ENCODE measurements at regions not wholly inside any gene's neighbourhood (a gene's known extent, or its start where the extent isn't known, plus 50 kb on each side); places are given as distances from the start of the nearest gene placed in this dataset.
"Not testable (repeated sequence)": the region's sequence is repeated elsewhere in the genome, so short reads cannot be mapped to it uniquely, and the experiment has no call there.

GRCh38 chr6:13874191-13874549 is 50.6 kb upstream of the RNF182 start:
- no peak for DNase-seq (ENCODE audit: low read depth)

DNA sequence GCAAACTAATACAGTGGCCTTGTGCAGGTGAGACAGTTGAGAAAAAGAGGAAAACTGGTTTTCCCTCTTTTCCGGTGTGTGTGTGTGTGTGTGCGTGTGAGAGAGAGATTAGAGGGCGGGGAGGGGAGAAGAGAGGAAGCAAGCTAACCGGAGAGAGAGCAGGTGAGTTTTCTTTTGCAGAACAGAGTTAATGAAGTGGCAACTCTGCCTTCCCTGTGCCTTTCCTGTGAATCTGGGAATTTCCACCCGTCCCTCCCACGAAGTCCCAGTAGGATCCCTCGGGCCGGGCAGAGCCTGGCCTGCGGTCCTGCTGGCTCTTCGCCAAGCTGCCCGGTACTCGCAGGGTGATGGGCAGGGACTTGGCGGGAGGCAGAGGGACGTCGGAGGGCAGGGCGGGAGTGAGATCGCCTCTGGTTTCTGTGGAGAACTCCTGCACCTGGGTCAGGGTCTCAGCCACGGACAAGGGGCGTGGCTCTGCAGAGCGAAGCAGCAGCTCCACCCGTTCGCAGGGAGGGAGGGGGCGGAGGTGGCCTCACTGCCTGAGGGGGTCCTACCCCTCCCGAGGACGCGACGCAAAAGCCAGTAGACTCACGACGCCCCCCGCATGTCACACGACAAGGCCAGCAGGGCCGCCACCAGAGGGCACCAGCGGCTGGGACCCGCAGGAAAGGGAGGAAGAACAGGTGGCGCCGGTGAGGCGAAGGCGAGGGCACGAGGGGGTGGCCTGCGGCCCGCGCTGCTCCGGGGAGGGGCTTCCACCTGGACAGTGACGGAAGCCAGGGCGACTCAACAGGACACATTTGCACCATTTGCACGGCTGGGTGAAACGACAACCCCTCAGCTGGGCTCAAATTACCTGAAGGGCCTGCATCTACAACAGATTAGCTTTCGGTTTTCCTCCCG is 51.2 kb upstream of the RNF182 start:
- peak; percentile 58 for DNase-seq (ENCODE audit: low read depth)

DNA sequence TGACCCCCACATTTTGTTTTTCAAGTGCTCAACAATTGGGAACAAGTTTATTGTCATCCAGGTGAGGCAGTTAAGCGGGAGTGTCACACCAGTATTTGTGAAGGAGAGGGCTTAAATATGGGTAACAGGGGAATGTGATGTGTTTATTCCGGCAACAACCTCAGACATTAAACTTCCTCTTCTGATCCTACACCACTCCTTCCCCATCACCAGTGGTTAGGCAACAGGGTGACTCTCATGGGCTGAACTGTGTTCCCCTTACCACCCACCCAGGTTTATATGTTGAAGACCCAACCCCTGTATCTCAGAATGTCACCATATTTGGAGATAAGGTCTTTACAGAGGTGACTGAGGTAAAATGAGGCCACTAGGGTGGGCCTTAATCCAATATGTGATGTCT is 52.1 kb upstream of the RNF182 start:
- DNase-seq (ENCODE audit: low read depth), result no peak

GRCh38 chr6:13872006-13872405 is 52.7 kb upstream of the RNF182 start:
- DNase-seq (ENCODE audit: low read depth), result not testable (repeated sequence)

GRCh38 chr6:13870214-13870830 is 54.4 kb upstream of the RNF182 start:
- no peak for DNase-seq (ENCODE audit: low read depth)

GRCh38 chr6:13868236-13868635 is 53.9 kb upstream of the MCUR1 start:
- DNase-seq (ENCODE audit: low read depth), result no peak

DNA sequence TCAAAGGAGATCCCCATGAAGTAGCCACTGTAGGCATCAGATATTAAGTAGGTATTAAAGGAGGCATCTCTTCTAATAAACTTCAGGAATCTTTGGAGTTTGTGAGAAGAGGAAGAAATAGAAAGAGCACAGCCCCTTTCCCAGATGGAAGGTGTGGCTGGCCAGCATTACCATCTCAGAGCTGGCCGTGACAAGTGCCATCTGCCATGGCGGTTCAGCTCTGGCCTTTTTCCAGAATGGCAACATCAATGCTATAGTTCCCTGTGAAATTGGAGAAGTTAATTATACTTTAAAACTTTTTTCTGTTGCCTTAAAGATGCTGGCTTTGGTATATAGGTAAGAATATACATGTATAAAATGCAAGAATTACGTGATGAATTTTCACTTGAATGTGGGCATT is 51.9 kb upstream of the MCUR1 start:
- DNase-seq (ENCODE audit: low read depth), result no peak

- DNase-seq (ENCODE audit: low read depth), result no peak
These were observed 50.8 kb upstream of the MCUR1 start for GRCh38 chr6:13865141-13865540.

DNA sequence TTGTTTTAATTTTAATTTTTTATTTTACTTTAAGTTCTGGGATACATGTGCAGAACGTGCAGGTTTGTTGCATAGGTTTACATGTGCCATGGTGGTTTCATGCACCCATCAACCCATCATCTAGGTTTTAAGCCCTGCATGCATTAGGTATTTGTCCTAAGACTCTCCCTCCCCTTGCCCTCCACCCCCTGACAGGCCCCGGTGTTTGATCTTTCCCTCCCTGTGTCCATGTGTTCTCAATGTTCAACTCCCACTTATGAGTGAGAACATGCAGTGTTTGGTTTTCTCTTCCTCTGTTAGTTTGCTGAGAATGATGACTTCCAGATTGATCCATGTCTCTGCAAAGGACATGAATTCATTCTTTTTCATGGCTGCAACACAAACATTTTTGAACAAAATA is 50.3 kb upstream of the MCUR1 start:
- not testable (repeated sequence) for DNase-seq (ENCODE audit: low read depth)
